ENCODE measurements at regions not wholly inside any gene's neighbourhood (a gene's known extent, or its start where the extent isn't known, plus 50 kb on each side); places are given as distances from the start of the nearest gene placed in this dataset.

DNA sequence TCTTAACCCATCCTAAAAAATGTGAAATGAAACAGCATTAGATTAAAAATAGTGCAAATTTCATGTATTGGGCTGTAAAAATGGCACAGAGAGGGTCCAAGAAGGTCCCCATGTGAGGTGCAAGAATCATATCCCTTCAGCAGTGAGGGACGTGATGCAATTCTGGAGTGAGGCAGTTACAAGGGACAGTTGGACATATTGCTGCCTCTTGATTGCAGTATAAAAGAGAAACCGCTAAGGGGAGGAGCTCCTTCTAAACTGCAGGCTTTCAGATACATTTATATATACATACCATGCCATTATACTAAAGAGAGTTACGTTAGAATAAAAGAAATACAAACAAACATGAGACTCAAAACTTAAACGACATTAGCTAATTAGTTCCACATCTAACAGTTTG lies 304.2 kb upstream of the CTNNB1 start:
- H3K9me3 Mint-ChIP-seq, result no peaks in the 10 kb centered on the region; a peak in 2 of 5 replicates
- Histone ChIP-seq H3K27me3 (ENCODE audit: insufficient read depth, low read length) (no peaks in the 10 kb centered on the region), H3K4me2 (ENCODE audit: insufficient read depth, insufficient read length, low read length) (no peak overlapping the region), H2AFZ (ENCODE audit: low read length) (no peak overlapping the region), H3K23ac (ENCODE audit: insufficient read length, low read depth, low read length) (no peak overlapping the region), H2BK5ac (ENCODE audit: insufficient read length, low read length) (no peak overlapping the region), H3K9ac (ENCODE audit: extremely low read depth, insufficient read length, low read length) (no peak overlapping the region), H4K20me1 (ENCODE audit: control insufficient read depth, insufficient read depth, insufficient read length) (no peaks in the 10 kb centered on the region), H3K79me2 (ENCODE audit: insufficient read depth, low read length) (no peaks in the 10 kb centered on the region), H2BK12ac (ENCODE audit: insufficient read length, low read depth, low read length) (no peak overlapping the region), H3T11ph (ENCODE audit: low read length) (no peak overlapping the region), H4K5ac (ENCODE audit: insufficient read length, low read depth, low read length) (no peak overlapping the region), H3K23me2 (ENCODE audit: insufficient read length, low read depth, low read length, poor library complexity, severe bottlenecking) (no peaks in the 10 kb centered on the region), H3K56ac (ENCODE audit: insufficient read length, low read depth, low read length) (no peak overlapping the region), H3K14ac (ENCODE audit: insufficient read depth, low read length) (no peak overlapping the region), H2AK5ac (ENCODE audit: insufficient read length, low read length) (no peak overlapping the region), H4K8ac (replicated peaks; ENCODE audit: insufficient read length, low read depth, low read length) (no peak overlapping the region), H2BK120ac (ENCODE audit: low read depth, low read length, poor library complexity, severe bottlenecking) (no peak overlapping the region), H2BK15ac (ENCODE audit: low read depth, low read length) (no peak overlapping the region), H3K18ac (ENCODE audit: insufficient read length, low read depth, low read length) (no peak overlapping the region), H4K91ac (ENCODE audit: insufficient read length, low read depth, low read length) (no peak overlapping the region), H2BK20ac (ENCODE audit: low read depth, low read length, poor library complexity, severe bottlenecking) (no peak overlapping the region), H3K4me1 (ENCODE audit: insufficient read depth, low read length) (no peaks in the 10 kb centered on the region), H3K79me1 (ENCODE audit: insufficient read depth, low read depth, low read length, poor library complexity, severe bottlenecking) (no peaks in the 10 kb centered on the region), H3K9me3 (ENCODE audit: control insufficient read depth, low read depth, low read length) (no peaks in the 10 kb centered on the region), H3K4ac (ENCODE audit: low read depth, low read length) (no peak overlapping the region), H3K27ac (ENCODE audit: insufficient read length, low read depth, low read length) (no peak overlapping the region)
- WGBS (ENCODE audit: extremely low coverage, insufficient read length, low lambda C conversion rate), result no CpG with 5 or more reads among the region's 4 CpGs
- DNase-seq, result no peak
- H3K27me3 Mint-ChIP-seq (ENCODE audit: low read depth), result no peaks in the 10 kb centered on the region
- TF ChIP-seq, protein P1, sequence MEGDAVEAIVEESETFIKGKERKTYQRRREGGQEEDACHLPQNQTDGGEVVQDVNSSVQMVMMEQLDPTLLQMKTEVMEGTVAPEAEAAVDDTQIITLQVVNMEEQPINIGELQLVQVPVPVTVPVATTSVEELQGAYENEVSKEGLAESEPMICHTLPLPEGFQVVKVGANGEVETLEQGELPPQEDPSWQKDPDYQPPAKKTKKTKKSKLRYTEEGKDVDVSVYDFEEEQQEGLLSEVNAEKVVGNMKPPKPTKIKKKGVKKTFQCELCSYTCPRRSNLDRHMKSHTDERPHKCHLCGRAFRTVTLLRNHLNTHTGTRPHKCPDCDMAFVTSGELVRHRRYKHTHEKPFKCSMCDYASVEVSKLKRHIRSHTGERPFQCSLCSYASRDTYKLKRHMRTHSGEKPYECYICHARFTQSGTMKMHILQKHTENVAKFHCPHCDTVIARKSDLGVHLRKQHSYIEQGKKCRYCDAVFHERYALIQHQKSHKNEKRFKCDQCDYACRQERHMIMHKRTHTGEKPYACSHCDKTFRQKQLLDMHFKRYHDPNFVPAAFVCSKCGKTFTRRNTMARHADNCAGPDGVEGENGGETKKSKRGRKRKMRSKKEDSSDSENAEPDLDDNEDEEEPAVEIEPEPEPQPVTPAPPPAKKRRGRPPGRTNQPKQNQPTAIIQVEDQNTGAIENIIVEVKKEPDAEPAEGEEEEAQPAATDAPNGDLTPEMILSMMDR (conservative IDR thresholded peaks at IDR 0.05), result no peak
- no peaks in the 10 kb centered on the region for H3K36me3 Mint-ChIP-seq (ENCODE audit: insufficient read depth in 1 of 3, low read depth in 3 of 3)
- H3K4me1 Mint-ChIP-seq, result peaks cover 10 to 11% of the 10 kb centered on the region in 2 experiments
- no peak overlapping the region for H3K4me3 Mint-ChIP-seq
- H3K27ac Mint-ChIP-seq, result no peak overlapping the region

Data from H9 (cell line).